ENCODE measurements at regions not wholly inside any gene's neighbourhood (a gene's known extent, or its start where the extent isn't known, plus 50 kb on each side); places are given as distances from the start of the nearest gene placed in this dataset.

DNA sequence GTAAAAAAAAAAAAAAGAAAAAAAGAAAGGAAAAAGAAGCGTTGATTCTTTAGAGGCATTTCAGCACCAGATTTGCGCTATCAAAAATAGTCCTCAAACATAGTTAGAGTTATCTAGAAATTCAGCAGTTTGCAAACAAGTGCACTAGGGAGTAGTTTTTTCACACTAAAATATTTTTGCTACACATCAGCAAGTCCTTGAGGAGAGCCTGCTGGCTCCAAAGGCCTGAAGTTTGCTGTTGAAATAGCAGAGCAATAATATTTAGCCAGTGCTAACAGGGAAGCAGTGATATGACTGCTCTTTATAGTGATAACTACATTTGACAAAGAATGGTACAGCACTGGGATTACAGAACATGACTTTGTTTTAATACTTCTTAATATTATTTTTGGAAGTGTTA lies 472.2 kb downstream of the PCDH7 start:
- Histone ChIP-seq H3K9me2 (replicated peaks; ENCODE audit: low read length) (no peaks in the 10 kb centered on the region), H2AFZ (ENCODE audit: low read length) (no peak overlapping the region), H4K20me1 (ENCODE audit: low read length) (no peaks in the 10 kb centered on the region), H3K27ac (ENCODE audit: low read length) (no peak overlapping the region), H3K9ac (ENCODE audit: low read length) (no peak overlapping the region), H3K4me2 (ENCODE audit: low read length) (no peak overlapping the region), H3K27me3 (ENCODE audit: low read length) (no peaks in the 10 kb centered on the region), H3K4me1 (ENCODE audit: insufficient read depth, low read length) (no peaks in the 10 kb centered on the region), H3K4me3 (ENCODE audit: low read length) (no peak overlapping the region), H3F3A (ENCODE audit: low read length, unreplicated experiment) (no peaks in the 10 kb centered on the region), H3K36me3 (ENCODE audit: low read depth, low read length) (no peaks in the 10 kb centered on the region), H3K79me2 (ENCODE audit: low read length) (no peaks in the 10 kb centered on the region), H3K9me3 (ENCODE audit: low read length) (no peaks in the 10 kb centered on the region)
- DNase-seq (no peak), ATAC-seq (no peak)
- ChIA-PET CTCF (no interaction called here), POLR2A (ENCODE audit: unreplicated experiment) (no interaction called here)
- no TSS peak for BruUV-seq (replicated peaks)
- TF ChIP-seq EZH2phosphoT487 (IDR thresholded peaks at IDR 0.05; ENCODE audit: borderline replicate concordance, low read length) = no peak
- TF ChIP-seq, protein P1, sequence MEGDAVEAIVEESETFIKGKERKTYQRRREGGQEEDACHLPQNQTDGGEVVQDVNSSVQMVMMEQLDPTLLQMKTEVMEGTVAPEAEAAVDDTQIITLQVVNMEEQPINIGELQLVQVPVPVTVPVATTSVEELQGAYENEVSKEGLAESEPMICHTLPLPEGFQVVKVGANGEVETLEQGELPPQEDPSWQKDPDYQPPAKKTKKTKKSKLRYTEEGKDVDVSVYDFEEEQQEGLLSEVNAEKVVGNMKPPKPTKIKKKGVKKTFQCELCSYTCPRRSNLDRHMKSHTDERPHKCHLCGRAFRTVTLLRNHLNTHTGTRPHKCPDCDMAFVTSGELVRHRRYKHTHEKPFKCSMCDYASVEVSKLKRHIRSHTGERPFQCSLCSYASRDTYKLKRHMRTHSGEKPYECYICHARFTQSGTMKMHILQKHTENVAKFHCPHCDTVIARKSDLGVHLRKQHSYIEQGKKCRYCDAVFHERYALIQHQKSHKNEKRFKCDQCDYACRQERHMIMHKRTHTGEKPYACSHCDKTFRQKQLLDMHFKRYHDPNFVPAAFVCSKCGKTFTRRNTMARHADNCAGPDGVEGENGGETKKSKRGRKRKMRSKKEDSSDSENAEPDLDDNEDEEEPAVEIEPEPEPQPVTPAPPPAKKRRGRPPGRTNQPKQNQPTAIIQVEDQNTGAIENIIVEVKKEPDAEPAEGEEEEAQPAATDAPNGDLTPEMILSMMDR (conservative IDR thresholded peaks at IDR 0.05; ENCODE audit: low read depth, low read length) = no peak
- TF ChIP-seq EZH2 (IDR thresholded peaks at IDR 0.05; ENCODE audit: low read length, unreplicated experiment) = no peak
- intact Hi-C loops (cut with micrococcal nuclease) = no loop called here

GRCh38 chr4:31193521-31193920 lies 473.4 kb downstream of the PCDH7 start:
- Histone ChIP-seq H3F3A (ENCODE audit: low read length, unreplicated experiment) (no peaks in the 10 kb centered on the region), H3K9me3 (ENCODE audit: low read length) (no peaks in the 10 kb centered on the region), H2AFZ (ENCODE audit: low read length) (no peak overlapping the region), H3K4me2 (ENCODE audit: low read length) (no peak overlapping the region), H3K4me1 (ENCODE audit: insufficient read depth, low read length) (no peaks in the 10 kb centered on the region), H3K9ac (ENCODE audit: low read length) (no peak overlapping the region), H3K36me3 (ENCODE audit: low read depth, low read length) (no peaks in the 10 kb centered on the region), H4K20me1 (ENCODE audit: low read length) (no peaks in the 10 kb centered on the region), H3K27ac (ENCODE audit: low read length) (no peak overlapping the region), H3K79me2 (ENCODE audit: low read length) (no peaks in the 10 kb centered on the region), H3K4me3 (ENCODE audit: low read length) (no peak overlapping the region), H3K27me3 (ENCODE audit: low read length) (no peaks in the 10 kb centered on the region), H3K9me2 (replicated peaks; ENCODE audit: low read length) (no peaks in the 10 kb centered on the region)
- intact Hi-C loops (cut with micrococcal nuclease) = no loop called here
- POLR2A ChIA-PET (ENCODE audit: unreplicated experiment) = no interaction called here
- DNase-seq (peak; percentile 2), ATAC-seq (no peak; the same call in none of the 2 replicates)
- no TSS peak for BruUV-seq (replicated peaks)
- CTCF ChIA-PET = no interaction called here
- TF ChIP-seq EZH2phosphoT487 (IDR thresholded peaks at IDR 0.05; ENCODE audit: borderline replicate concordance, low read length) (no peak), EZH2 (IDR thresholded peaks at IDR 0.05; ENCODE audit: low read length, unreplicated experiment) (no peak)
- TF ChIP-seq, protein P1 (conservative IDR thresholded peaks at IDR 0.05; ENCODE audit: low read depth, low read length) = no peak

GRCh38 chr4:31194823-31195222 lies 474.7 kb downstream of the PCDH7 start:
- BruUV-seq (replicated peaks) = no TSS peak
- Histone ChIP-seq H3K9me3 (ENCODE audit: low read length) (no peaks in the 10 kb centered on the region), H3K27ac (ENCODE audit: low read length) (no peak overlapping the region), H3K79me2 (ENCODE audit: low read length) (no peaks in the 10 kb centered on the region), H3K4me1 (ENCODE audit: insufficient read depth, low read length) (no peaks in the 10 kb centered on the region), H4K20me1 (ENCODE audit: low read length) (no peaks in the 10 kb centered on the region), H3F3A (ENCODE audit: low read length, unreplicated experiment) (no peaks in the 10 kb centered on the region), H3K36me3 (ENCODE audit: low read depth, low read length) (no peaks in the 10 kb centered on the region), H3K4me2 (ENCODE audit: low read length) (no peak overlapping the region), H3K4me3 (ENCODE audit: low read length) (no peak overlapping the region), H3K9ac (ENCODE audit: low read length) (no peak overlapping the region), H3K27me3 (ENCODE audit: low read length) (no peaks in the 10 kb centered on the region), H3K9me2 (replicated peaks; ENCODE audit: low read length) (no peaks in the 10 kb centered on the region), H2AFZ (ENCODE audit: low read length) (no peak overlapping the region)
- no peak for DNase-seq
- ChIA-PET CTCF (no interaction called here), POLR2A (ENCODE audit: unreplicated experiment) (no interaction called here)
- intact Hi-C loops (cut with micrococcal nuclease) = no loop called here
- TF ChIP-seq, protein P1 (conservative IDR thresholded peaks at IDR 0.05; ENCODE audit: low read depth, low read length) = no peak
- no peak for TF ChIP-seq EZH2phosphoT487 (IDR thresholded peaks at IDR 0.05; ENCODE audit: borderline replicate concordance, low read length)
- no peak for TF ChIP-seq EZH2 (IDR thresholded peaks at IDR 0.05; ENCODE audit: low read length, unreplicated experiment)
- ATAC-seq = no peak
